HG03066 (cell line): ENCODE measurements at regions not wholly inside any gene's neighbourhood (a gene's known extent, or its start where the extent isn't known, plus 50 kb on each side); places are given as distances from the start of the nearest gene placed in this dataset.
A peak's percentile ranks its signal among the peaks of the same experiment; 100 is the strongest.
"Not testable (repeated sequence)": the region's sequence is repeated elsewhere in the genome, so short reads cannot be mapped to it uniquely, and the experiment has no call there.

ENCODE experiments used
- ATAC-seq: cut with Tn5 transposase; IDR thresholded peaks from one replicate; pipeline ENCODE4 v1.9.1; 2021; ENCODE audit warnings: low read depth; ENCODE audit not compliant: unreplicated experiment

DNA sequence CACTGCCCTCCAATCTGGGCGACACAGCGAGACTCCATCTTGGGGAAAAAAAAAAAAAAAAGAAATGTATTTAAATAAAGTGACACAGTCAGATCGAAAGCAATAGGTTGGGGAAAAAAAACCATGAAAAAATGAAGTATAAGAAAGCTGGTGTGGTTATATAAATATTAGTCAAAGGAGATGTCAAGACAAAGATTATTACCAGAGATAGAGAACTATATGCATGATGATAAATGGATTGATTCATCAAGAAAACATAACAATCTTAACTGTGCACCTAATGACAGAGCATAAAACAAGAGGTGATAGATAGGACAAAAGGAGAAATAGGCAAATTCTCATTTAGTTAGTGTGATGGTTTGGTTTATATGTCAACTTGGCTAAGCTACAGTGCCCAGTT is 146.9 kb upstream of the AHI1 start:
- ATAC-seq = no peak

DNA sequence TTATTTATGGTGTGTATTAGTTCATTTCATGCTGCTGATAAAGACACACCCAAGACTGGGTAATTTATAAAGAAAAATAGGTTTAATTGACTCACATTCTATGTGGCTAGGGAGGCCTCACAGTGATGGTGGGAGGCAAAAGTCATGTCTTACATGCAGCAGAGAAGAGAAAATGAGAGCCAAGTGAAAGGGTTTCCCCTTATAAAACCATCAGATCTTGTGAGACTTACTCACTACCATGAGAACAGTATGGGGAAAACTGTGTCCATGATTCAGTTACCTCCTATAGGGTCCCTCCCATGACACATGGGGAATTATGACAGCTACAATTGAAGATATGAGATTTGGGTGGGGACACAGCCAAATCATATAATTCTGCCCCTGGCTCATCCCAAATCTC is 150.0 kb upstream of the AHI1 start:
- ATAC-seq = no peak

DNA sequence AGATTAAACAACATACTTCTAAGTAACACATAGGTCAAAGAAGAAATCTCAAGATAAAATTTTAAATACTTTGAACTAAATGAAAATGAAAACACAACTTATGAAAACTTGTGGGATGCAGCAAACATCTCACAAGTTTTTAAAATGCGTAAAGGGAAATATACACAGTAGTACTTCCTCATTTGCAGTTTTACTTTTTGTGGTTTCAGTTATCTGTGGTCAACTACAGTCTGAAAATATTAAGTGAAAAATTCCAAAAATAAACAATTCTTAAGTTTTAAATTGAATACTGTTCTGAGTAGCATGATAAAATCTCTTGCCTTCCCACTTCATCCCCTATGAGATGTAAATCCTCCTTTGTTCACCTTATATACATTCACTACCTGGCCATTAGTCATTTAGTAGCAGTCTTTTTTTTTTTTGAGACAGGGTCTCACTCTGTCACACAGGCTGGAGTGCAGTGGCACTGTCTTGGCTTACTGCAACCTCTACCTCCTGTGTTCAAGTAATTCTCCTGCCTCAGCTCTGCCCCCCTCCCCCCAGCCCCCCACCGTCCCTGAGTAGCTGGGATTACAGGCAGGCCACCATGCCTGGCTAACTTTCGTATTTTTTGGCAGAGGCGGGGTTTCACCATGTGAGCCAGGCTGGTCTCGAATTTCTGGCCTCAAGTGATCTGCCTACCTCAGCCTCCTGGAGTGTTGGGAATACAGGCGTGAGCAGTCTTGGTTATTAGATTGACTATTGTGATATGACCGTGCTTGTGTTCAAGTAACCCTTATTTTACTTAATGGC is 154.6 kb upstream of the AHI1 start:
- ATAC-seq = peak; percentile 98

DNA sequence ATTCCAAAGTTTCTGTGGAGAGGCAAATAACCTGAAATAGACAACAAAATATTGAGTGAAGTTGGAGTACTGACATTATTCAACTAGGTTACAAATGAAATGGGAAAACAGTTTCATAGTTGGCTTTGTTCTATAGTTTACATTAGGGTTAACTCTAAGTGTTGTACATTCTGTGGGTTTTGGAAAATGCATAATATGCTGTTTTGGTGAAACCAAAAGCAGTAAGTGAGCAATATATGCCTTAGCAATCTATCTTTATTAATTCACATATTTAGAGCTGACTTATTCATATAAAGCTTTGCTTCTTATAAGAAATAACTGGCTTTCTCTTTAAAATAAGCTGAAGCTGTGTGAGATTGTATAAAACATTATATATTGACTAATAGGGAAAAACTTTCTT is 157.5 kb upstream of the AHI1 start:
- no peak for ATAC-seq

DNA sequence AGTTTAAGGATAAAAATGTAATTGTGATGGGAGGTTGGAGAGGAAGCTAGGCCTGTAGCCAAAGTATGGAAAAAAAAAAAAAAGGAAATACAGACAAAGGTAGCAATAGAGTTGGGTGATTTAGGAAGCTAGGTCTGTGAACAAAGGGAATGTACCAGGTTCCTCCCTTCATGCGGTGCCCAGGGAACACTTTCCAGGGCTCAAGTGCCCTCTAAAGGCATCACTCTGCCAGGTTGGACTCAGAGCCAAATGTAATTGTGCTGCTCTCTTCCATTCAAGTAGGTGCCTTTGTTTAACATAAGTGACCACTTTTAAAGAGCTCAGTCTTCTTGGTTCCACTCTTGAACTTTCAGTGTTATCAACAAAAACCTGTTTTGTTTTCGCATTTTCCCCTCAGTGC is 159.7 kb upstream of the AHI1 start:
- ATAC-seq = no peak

DNA sequence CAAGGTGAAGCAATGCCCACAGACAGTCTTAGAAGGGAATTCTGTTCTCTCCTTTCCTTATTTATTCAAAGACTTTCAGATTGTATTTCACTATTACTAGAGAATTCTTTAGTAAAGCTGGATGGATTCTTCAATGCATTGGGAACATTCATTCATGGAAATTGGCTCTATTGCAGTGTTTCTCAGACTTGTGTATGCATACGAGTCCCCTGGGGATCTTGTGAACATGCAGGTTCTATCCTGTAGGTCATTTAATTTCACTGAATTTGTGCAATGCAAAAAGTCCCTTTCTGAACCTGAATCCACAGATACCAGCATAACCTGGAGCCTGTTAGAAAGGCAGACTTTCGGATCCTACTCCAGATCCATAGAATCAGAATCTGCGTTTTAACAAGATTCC is 160.9 kb upstream of the AHI1 start:
- ATAC-seq = no peak

DNA sequence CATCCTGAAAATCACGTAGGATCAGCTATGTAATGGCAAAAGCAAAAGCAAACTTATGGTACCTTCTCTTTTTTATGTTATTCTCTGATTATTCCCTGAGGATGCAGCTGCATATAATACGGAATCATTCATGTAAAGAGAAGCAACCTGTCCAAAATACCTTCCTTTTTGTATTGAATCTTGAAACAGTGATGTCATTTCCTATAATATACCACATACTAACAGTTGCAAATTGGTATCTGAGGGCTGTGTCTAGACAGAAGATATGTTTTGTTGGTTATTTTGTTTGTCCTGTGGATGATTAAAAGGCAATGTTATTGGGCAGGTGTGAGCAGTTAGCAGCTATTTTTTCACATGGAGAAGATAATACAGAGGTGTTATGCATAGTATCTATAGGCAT is 161.4 kb upstream of the AHI1 start:
- no peak for ATAC-seq

DNA sequence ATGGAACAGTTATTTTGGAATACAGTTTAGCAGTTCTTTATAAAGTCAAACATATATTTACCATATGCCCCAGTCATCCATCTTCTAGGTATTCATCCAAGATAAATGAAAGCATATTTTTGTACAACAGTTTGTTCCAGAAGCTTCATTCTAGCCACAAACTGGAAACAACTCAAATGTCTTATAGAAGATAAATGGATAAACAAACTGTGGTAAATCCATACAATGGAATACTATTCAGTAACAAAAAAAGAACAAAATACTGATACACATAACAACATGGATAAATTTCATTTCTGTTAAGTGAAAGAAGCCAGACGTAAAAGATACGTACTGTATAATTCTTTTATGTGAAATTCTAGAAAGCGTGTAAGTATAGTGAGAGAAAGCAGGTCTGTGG is 167.0 kb upstream of the AHI1 start:
- no peak for ATAC-seq

DNA sequence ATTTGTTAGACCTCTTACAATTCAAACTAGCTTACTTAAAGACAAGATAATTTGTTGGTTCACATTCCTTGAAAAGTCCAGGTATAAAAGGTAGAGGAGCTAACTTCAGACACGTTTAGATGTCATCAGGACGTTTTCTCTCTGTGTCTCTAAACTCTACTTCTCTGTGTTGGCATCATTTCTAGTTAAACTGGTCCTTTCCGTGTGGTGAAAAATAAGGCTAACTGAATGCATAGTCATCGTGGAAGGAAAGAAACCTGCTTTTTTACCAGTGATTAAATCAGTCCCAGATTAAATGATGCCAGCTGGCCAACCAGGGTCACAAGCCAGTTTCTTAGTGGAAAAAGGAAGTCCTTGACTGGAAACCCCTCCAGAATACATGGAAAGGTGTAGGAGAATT is 168.4 kb upstream of the AHI1 start:
- ATAC-seq = no peak

DNA sequence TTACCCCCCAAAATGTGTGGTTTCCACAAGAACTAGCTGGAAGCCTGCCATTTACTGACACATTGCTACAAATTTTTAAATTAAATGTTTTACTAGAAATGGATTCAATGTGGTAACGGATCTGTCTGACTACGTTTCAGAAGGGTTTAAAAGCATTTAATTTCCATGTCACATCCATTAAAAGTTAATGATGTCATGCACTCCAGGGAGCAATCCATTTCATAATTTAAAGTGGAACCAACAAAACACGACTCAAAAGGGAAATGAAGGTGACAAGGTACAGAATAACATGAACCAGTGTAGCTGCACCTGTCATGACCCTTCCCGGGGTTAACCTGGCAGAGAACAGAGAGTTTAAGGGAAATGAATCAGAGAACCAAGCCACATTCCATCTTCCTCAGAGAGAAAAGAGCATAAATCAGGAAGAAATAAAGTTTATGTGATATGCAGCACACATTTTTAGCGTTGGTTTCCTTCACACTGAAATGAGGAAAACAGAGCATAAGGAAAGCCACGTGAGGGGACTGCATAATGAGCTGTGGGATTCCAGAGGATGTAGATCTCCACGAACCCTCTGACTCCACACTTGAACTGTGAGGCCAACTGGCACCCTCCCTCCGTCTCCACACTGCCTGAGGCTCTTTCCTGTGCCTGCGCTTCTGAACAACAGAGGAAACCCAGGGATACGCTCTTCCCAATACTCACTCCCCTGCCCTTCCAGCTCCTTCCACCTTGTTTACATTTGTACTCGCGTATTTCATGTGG is 170.3 kb upstream of the AHI1 start:
- no peak for ATAC-seq

DNA sequence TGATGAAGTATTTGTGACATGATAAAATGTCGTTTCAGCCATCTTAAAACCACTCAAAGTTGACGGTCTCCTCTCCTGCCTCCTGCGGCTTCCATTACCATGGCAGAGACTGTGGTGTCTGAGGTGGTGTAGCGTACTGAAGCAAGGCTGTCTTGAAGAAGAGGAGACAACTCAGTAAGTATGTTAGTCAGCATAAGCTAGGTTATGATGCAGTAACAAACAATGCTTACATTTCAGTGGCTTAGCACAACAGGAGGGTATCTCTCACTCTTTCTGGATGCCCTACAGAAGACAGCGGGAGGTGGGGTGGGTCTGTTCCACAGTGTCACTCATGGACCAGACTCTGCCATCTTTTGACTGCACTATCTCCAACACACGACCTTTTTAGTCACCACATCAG is 174.7 kb upstream of the AHI1 start:
- no peak for ATAC-seq

DNA sequence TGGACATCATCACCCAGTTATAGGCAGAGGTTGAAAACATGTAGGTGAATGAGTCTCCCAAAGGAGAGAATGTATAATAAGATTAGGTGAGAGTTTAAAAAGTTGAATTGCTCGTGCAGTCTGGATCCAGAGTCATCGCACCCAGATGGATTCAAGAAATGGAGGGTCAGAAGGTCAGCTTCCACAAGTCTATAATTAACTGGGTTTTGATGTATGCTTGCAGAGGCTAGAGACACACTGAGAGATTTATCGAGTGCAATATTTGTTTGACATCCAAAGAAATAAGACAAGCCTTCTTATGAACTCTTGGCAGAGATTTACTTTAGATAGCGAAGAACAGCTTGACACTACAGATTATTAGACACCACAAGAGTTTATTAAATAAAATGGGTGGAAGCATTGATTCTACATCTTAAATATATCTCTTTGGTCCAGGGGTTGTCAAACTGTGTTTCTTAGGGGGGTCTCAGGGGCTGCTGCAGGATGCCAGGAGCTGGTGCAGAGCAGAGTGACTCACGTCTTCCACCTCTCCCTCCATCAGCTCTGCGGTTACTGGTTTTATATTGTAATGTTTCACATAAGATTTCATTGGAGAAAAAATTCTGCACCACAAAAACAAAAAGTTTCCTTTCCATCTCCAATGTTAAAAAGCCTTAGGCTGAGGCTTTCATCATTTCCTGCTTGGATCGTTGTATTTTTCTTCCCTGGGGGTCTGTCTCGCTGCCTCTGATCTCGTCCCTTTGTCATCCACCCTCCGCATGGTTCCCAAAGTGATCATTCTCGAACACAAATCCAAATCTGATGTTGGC is 176.2 kb upstream of the AHI1 start:
- no peak for ATAC-seq

DNA sequence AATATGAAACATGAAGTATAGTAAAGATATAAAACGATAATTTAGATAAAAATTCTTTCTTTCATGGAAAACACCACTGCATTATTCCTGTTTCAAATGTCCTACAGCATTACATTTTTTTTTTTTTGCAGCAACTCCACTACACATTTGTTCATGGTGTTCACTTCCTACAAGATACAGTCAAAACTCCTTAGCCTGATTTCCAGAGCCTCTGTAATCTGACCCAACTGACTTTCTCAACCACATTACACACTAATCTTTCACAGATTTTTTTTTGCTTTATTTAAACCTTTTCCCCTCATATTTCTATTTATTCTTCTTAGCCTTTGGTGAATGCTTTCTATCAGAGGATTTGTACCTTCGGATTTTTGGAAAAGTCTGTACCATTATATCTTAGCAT is 176.5 kb upstream of the PDE7B start:
- no peak for ATAC-seq

DNA sequence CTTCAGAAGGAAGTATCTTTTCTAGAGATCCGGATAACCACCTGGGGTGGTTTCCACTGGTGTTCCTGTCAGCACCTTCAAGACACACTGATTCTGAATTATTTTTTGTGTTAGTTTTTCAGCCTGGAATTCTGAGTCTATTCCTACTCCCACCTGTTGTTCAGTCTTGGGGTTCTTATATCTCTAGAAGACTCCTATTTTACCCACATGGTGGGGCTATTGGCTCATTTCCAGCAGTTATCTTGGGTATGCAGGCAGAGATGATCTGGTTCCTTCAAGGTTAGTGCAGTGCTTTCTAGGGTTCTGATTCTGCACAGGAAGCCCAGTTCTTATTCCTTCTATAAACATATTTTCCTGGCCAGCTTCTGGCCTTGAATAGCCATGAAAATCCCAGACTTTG is 175.6 kb upstream of the PDE7B start:
- ATAC-seq = no peak

DNA sequence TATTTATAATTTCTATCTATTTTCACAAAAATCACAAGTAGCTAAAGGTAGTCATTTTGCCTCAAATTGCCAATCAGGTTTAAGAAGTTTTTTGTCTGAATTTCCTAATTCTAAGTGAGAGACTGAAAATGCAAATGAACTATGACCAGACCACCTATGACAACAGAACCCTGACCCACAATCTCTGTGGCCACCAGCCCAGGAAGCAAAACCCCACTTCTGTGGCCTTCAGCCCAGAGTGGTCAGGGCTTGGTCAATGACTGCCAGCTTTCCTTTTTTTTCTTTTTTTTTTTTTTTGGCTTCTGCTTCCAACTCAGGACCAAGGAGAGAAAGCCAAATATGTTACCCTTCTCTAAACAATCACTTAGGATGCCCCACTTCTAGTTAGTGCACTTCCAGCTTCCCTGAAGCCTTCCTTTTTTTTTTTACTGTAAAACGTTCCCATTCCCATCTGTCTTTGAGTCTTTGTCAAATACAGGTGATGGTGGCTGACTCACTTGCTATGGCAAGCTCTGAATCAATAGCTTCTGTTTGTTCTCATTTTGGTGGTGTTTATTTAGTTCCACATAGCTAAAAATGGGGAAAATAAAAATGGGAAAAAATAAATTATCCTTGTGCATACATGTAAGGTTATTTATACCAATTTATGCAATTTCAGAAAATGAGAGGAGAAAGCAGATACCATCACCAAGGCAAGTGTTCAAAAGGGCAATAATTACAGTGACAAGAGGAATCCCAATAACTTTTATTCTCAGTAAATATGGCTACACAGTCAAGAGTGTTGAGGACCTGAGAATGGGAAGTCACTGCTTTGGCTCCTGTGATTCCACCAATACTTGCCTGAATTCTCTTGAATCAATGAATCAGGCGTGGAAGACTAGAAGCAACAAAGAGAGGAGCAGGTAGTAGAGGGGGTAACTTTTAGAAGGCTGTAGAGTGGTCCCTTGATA is 170.3 kb upstream of the PDE7B start:
- ATAC-seq = no peak

DNA sequence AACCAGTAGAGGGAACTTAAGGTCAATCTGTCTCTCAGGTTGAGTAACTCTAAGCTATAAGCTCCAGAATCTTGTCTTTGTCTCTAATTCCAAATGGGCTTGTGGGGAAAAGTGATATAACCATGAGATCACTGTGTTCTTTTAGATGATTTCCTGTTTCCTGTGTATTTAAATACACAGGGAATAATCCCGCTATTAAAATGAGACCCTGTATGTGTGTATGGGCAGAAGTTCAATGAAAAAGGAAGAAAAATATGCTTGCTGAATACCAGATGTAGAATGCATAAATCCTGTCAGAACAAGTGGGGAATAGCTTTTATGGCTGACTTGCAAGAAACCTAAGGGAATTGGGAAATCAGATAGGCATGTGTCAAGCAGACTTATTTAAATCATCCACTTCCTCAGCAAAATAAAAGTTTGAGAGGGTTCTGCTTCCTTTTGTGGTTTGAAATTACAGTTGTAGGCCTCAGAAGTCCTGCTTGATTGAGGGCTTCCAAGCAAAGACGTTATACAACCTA is 164.7 kb upstream of the PDE7B start:
- no peak for ATAC-seq

DNA sequence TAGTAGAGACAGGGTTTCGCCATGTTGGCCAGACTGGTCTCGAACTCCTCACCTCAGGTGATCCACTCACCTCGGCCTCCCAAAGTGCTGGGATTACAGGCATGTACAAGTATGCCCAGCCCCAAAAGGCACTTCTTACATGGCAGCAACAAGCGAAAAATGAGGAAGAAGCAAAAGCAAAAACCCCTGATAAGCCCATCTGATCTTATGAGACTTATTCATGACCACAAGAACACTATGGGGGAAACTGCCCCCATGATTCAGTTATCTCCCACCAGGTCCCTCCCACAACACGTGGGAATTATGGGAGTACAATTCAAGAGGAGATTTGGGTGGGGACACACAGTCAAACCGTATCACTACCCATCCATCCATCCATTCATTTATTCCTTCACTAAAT is 163.0 kb upstream of the PDE7B start:
- ATAC-seq = not testable (repeated sequence)

DNA sequence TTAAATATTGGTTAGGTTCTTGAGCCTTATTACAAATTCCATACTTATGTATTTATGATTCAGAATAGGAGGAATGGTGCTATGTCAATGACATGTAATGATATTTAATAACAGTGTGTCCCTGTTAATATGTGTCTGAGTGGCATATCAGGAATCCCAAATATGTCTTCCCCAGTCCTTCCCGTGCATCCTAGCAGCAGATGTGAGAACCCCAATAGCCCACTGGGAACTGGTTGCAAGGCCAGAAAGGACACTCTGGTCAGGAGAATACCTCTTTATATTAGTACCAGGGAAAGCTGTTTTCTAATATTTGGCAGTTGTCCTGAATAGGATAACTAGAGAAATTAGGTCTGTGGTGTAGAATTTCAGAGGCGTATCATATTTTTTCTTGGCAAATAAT is 159.1 kb upstream of the PDE7B start:
- no peak for ATAC-seq

DNA sequence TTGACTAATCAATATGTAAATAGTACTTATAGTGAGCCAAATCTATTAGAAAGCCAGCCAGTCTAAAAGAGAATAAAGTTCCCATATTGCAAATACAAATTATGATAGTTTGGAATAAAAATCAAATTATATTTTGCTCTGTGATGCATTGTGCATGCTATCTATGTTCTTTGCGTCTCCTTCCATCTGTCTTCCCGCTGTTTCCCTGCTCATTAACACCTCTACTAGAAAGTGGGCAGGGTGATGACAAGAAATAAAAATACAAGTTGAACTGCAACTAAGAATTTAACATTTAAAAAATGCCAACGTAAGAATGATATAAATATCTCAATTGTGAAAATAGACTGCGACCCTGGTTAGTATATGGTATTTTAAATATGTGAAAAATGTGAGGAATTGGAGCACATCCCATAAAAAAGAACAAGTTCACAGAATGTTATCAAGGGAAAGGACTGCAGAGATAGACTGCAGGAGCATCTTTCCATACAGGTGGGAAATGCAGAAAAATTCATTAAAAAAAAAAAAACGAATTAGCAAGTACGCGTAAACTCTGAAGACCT is 157.6 kb upstream of the PDE7B start:
- ATAC-seq = no peak

DNA sequence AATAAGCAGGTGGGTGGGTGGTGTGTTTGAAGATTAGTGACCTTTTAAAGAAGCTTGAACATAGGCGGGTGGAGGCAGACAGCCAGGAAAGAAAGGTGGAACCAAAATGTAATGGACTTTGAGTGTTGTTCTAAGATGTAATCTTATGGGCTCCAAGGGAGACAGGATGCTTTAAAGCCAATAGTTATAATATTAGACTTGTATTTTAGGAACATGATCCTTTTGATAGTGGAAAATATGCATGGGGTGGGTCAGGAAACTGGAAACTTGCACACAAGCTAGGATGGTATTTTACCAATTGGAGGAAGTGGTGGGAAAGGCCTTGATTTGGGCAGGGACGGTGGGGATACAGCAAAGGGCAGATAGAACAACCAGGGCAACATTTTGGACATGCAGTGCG is 151.8 kb upstream of the PDE7B start:
- ATAC-seq = no peak
